GM18861 (cell line): ENCODE measurements at regions not wholly inside any gene's neighbourhood (a gene's known extent, or its start where the extent isn't known, plus 50 kb on each side); places are given as distances from the start of the nearest gene placed in this dataset.
"Not testable (repeated sequence)": the region's sequence is repeated elsewhere in the genome, so short reads cannot be mapped to it uniquely, and the experiment has no call there.

Experiments
- ATAC-seq: cut with Tn5 transposase; IDR thresholded peaks from one replicate; pipeline ENCODE4 v1.9.1; 2021; ENCODE audit not compliant: unreplicated experiment

GRCh38 chr4:159780196-159780922, 677.5 kb downstream of the RAPGEF2 start:
- ATAC-seq, result no peak

- no peak for ATAC-seq
These were observed 685.0 kb downstream of the RAPGEF2 start for GRCh38 chr4:159787901-159788300.

GRCh38 chr4:159791334-159791733, 688.5 kb downstream of the RAPGEF2 start:
- no peak for ATAC-seq

- ATAC-seq, result not testable (repeated sequence)
These were observed 701.7 kb downstream of the RAPGEF2 start for GRCh38 chr4:159804592-159804991.

- ATAC-seq, result no peak
These were observed 720.9 kb downstream of the RAPGEF2 start for GRCh38 chr4:159823743-159824142.

GRCh38 chr4:159828687-159829086, 725.8 kb downstream of the RAPGEF2 start:
- ATAC-seq, result no peak

GRCh38 chr4:159829184-159829583, 726.3 kb downstream of the RAPGEF2 start:
- ATAC-seq, result no peak

GRCh38 chr4:159837071-159837470, 734.2 kb downstream of the RAPGEF2 start:
- ATAC-seq, result no peak

GRCh38 chr4:159855731-159856130, 752.9 kb downstream of the RAPGEF2 start:
- ATAC-seq, result no peak

- ATAC-seq, result no peak
These were observed 753.6 kb downstream of the RAPGEF2 start for GRCh38 chr4:159856451-159856850.

GRCh38 chr4:159859656-159860148, 756.8 kb downstream of the RAPGEF2 start:
- ATAC-seq, result no peak

GRCh38 chr4:159860945-159861344, 758.1 kb downstream of the RAPGEF2 start:
- ATAC-seq, result no peak

GRCh38 chr4:159864337-159864736, 761.5 kb downstream of the RAPGEF2 start:
- ATAC-seq, result no peak

- no peak for ATAC-seq
These were observed 764.8 kb downstream of the RAPGEF2 start for GRCh38 chr4:159867673-159868072.

GRCh38 chr4:159868936-159869335, 766.1 kb downstream of the RAPGEF2 start:
- not testable (repeated sequence) for ATAC-seq

GRCh38 chr4:159871141-159871540, 768.3 kb downstream of the RAPGEF2 start:
- no peak for ATAC-seq

GRCh38 chr4:159881158-159881557, 778.3 kb downstream of the RAPGEF2 start:
- ATAC-seq, result no peak

GRCh38 chr4:159884989-159885388, 782.1 kb downstream of the RAPGEF2 start:
- no peak for ATAC-seq

- ATAC-seq, result no peak
These were observed 796.7 kb downstream of the RAPGEF2 start for GRCh38 chr4:159899596-159899995.

- ATAC-seq, result no peak
These were observed 797.7 kb downstream of the RAPGEF2 start for GRCh38 chr4:159900562-159900961.

- ATAC-seq, result no peak
These were observed 799.8 kb downstream of the RAPGEF2 start for GRCh38 chr4:159902648-159903047.

GRCh38 chr4:159904906-159905305, 802.0 kb downstream of the RAPGEF2 start:
- ATAC-seq, result no peak

GRCh38 chr4:159906051-159906450, 803.2 kb downstream of the RAPGEF2 start:
- no peak for ATAC-seq
